HG03442 (cell line): ENCODE measurements at regions not wholly inside any gene's neighbourhood (a gene's known extent, or its start where the extent isn't known, plus 50 kb on each side); places are given as distances from the start of the nearest gene placed in this dataset.

ENCODE experiments used
- ATAC-seq: cut with Tn5 transposase; IDR thresholded peaks from one replicate; pipeline ENCODE4 v1.9.1; 2021; ENCODE audit warnings: mild to moderate bottlenecking, moderate library complexity; ENCODE audit not compliant: unreplicated experiment

DNA sequence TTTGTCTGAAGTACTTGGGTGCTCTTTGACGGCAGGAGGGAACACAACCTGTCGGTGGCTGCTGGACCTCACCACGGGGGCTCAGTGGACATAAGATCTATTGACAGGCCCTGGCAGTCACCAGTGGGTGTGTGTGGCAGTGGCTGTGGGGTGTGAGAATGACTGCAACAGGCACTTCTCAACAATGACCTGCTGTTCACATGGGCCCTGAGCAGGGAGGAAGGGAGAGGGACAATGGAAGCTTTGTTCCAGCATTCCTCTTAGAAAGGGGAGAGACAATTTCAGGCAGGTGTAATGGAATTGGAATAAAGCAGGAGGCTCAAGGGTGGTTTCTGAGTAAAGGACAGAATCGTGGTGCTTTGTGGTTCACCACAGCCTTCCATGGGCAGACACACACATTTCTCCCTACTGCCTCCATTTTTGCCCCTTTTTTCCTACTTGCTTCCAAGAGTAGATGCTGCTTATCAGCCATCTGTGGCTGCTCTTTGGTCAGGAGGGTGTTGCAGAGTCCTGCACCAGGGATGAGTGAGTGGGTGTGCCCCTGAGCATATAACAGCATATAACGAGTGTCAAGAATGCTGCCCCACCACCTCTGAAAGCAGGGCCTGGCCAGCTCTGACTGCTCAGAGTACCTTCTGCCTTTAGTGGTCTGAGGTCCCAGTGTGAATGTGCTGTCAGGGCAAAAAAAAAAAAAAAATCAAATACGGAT is 267.7 kb downstream of the RASSF9 start:
- no peak for ATAC-seq

DNA sequence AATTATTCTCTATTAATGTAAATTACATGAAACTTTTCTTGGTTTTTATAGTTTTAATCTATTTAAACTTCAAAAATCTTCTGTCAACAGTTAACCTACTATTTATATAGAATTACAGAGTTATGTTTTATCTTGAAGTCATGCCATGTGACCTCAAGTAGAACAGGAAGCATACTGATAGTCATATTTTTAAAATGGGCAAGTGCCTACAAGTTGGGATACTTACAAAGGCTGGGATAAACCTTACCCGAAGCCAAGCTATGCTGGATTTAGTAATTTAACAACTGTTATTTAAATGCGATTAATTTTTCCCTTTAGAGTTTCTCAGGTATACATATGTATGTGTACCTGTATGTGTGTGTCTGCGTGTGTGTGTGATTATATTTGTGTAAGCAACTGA is 266.9 kb downstream of the RASSF9 start:
- ATAC-seq = no peak

DNA sequence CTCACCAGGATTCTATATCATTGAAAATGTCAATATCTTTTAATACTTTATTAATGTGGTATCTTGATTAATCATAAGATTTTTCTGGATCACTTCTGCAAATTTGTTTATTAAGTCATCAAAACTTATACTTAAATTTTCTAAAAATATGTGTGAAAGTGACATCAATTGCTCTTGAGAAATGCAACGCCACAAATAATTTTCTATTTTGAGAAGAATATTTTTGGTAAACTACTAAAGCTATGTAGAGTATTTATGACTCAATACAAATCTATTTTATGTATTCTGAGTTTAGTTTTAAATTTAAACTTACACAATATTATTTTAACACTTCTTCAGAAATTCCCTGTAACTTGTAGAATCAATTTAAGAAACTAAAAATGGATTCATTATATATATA is 263.3 kb downstream of the RASSF9 start:
- ATAC-seq = no peak

DNA sequence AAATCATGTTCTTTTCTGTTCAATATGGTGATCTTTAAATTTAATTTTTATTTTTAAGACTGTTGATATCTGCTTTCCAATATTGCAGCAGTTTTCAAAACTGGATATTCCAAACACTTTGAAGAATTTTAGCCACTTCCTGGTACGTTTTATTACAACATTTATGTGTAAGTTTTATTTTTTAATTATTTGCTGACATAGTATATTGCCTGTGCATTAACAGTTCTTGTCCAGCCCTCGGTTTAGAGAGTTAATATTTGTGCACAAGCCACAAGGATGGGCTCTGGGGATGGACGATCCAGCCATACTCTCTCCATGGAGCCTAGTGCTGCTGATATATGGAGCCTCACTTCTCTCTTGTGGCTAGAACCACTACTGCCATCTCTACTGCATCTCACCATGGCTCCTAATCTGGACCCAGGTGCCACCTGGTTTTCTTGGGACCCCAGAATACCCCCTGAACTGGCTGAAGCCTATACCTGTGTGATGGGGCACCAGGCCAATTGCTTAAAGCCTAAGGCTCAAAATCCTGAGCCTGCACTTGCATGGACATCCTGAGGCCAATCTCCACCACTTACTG is 262.5 kb downstream of the RASSF9 start:
- no peak for ATAC-seq

DNA sequence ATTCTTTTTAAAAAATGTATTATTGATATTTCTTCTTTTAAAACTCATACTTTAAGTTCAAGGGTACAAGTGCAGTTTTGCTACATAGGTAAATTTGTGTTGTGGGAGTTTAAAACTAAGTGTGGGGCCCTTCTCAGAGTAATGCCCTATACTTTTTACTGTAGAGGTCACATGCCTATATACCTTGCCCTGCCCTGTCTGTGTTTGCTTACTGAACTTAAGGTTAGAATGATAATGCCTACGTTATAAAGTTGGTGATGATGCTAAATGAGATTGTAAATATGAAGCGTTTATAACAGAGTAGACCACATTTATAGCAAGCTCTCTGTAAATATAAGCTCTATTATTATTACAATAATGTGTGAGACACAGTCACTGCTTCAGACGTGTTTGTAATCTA is 261.9 kb downstream of the RASSF9 start:
- no peak for ATAC-seq

DNA sequence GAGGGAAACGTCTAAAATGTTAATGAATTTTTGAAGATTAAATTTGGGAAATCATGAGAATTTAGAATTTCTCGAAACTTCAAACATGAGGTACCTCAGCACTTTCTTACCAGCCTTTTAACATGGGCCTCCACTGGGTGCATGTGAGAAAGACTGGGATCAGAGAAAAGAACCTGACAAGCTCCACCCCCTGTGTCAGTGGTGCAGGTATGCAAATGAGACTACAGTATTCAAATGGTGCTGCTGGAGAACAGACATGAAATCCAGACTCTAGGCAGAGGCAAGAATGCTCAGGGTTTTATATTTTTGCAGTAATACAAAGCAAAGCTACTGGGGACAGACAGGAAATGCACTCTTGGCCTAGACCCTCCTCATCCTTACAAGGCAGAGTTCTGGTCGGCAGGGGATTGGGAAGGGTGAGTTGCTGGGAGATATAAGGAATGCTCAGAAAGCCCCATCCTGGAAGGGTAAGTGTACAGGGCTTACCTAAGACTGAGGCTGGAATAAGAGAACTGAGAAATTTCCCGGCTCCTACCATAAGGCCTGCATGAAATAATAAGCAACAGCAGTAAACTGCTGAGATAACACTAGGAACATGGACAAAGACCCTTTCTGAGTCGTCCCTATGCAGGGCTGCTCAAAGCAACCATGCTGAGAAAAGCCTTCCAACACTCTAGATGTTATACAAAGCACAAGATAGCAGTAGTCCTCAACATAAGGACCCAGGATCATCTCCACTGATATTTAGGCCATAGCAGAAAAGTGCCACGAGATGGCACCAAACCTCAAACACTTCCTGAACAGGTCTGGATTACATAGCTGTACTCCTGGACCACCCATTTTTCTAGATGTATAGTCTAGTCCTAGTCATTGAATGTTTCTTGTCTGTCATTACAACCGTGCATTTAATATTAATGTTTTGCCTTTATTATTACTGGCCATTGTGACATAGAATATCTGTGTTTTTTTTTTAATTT is 260.8 kb downstream of the RASSF9 start:
- ATAC-seq = peak; percentile 98

DNA sequence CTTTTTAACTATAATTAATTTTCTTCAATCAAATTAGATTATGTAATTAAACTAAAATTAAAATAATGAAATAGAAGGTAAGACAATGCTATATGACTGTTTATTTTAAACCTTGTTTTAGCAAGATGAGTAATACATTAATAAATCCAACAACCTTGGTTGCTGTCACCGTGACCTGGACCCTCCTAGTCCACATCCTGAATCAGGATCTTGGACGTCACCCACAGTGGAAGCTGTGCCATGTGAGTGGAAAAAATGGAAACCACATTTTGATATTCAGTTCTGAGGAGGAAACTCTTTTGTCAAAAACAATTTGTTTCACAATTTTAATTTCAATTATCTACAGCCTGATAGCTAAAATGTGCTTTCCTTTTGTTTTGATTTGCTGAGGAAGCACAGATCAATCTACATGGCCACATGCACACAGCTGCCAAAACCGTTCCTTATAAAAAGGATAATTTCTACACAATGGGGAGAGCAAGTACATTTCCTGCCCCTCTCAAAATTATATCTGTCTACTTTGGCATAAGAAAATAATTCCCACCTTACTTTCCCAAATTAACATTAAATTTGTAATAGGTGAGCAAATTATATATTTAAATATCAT is 255.5 kb downstream of the RASSF9 start:
- no peak for ATAC-seq

DNA sequence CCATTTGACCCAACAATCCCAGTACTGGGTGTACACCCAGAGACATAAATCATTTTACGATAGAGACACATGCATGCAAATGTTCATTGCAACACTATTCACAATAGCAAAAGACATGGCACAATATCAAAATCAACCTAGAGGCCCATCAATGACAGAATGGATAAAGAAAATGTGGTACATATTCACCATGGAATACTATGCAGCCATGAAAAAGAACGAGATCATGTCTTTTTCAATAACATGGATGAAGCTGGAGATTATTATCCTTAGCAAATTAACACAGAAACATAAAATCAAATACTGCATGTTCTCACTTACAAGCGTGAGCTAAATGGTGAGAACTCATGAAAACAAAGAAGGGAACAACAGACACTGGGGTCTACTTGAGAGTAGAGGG is 249.1 kb downstream of the RASSF9 start:
- ATAC-seq = no peak

DNA sequence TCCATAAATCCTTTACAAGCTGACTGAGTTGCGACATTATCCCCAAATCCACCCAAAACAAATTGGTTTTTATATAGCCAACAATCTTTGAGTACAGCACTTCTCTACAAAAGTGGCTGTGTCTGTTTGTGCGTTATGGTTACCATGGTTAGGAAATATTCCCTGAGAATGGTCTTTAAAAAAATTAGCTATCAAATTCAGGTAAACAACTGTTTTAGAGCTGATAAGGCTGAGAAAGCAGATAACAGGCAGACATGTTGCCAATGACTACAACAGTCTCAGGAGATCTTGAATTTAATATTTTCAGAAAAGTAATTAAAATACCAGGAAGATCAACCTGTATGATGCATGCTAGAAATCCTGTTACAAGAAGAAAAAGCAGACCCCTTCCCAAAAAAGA is 248.0 kb downstream of the RASSF9 start:
- ATAC-seq = no peak

DNA sequence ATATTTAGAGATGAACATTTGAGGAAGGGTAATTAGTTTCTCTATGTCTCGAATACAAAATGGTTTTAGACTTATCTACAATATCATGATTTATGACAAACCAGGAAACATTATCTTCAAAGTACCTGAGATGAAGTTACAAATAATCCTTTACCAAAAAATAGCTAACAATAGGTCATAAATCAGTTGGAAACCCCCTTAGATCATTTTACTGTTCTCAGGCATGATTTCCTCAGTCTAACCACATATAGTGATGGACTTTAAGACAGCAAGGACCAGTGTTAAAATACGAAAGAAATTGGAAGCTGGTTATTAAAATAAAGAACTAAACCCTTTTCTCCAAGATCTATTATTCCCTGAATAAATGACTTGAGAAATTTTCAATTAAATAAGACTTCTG is 235.4 kb downstream of the RASSF9 start:
- ATAC-seq = no peak

DNA sequence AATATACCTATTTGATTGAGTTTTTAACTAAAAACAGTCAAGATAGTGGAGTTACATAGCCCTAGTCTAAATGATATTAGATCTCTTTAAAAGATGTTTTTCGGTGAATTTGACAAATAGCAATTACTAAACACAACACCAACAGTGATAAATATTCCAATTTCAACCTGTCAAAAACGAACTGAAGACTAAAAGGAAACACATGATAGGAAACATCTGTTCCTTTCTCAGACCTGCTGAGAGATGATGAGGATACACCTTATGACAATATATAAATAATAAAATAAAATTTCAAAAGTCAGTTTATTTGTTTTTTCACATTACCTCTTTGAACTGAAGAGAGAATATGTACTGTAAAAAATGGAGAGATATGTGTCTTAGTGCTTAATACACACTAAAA is 232.7 kb downstream of the RASSF9 start:
- ATAC-seq = no peak

DNA sequence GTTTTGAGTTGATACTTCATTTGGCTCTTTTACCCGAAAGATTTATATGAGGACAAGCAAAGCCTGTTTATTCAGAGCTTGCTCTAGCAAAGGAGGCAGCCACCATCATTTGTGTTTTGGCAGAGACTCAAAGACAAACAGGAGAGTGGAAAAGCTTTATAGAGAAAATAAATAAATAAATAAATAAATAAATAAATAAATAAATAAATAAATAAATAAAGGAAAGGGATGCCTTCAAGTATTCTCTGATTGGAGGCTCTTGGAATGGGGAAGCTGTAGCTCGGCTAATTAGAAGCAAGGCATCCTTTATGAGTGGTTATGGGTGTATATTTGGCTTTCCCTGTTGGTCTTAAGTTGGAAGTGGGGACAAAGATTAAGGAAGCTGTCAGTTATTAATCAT is 229.8 kb downstream of the RASSF9 start:
- no peak for ATAC-seq

DNA sequence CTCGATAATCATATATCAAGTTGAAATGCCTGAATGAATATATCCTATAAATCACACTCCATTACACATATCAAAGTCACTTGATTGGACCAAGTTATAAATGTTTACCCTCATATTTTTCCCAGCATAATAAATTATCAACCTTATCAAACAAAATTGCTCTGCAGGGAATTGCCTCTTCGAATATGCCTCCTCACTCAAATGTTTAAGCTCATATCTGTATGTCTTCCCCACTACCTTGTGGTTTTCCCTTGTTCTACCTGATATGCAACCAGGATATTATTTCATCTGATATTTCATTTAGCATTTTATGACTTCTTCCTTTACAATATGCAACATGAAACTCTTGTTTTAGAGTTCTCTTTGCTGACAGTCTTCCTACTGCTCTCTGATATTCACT is 226.4 kb downstream of the RASSF9 start:
- ATAC-seq = no peak

DNA sequence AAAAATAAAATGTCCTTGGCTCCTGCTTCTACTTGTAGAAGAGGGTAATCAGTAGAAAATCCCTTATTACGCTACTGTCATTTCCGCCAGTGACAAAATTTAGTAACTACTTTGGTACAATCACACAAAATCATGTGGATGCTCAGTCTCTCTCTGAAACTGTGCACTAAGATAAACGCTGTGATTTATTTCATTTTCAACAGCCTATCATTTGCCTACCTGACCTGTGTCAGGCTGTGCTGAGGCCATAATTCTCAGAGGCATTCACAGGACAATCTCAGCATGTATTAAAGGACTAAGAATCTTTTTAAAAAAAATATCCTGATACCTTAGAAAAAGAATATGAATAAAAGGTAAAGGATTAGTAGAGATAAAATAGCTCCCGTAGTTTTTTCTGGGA is 226.0 kb downstream of the RASSF9 start:
- ATAC-seq = no peak

DNA sequence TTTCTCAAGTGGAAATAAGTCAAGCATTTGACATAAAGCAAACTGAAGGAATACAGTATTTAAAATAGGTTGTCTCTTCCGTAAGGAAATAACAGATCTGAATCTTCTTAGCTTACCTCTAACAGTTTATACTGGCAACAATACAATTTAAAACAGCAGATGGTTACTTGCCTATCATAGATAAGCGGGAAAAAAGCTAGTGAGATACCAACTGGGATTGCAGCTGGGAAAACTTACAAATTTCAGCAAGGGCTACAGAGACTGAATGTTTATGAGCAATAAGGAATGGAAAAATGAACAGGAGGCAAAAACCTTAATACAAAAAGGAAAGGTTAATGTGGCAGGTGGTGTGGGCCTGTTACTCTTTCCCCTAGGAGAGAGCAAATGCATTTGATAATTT is 220.0 kb downstream of the RASSF9 start:
- ATAC-seq = no peak

DNA sequence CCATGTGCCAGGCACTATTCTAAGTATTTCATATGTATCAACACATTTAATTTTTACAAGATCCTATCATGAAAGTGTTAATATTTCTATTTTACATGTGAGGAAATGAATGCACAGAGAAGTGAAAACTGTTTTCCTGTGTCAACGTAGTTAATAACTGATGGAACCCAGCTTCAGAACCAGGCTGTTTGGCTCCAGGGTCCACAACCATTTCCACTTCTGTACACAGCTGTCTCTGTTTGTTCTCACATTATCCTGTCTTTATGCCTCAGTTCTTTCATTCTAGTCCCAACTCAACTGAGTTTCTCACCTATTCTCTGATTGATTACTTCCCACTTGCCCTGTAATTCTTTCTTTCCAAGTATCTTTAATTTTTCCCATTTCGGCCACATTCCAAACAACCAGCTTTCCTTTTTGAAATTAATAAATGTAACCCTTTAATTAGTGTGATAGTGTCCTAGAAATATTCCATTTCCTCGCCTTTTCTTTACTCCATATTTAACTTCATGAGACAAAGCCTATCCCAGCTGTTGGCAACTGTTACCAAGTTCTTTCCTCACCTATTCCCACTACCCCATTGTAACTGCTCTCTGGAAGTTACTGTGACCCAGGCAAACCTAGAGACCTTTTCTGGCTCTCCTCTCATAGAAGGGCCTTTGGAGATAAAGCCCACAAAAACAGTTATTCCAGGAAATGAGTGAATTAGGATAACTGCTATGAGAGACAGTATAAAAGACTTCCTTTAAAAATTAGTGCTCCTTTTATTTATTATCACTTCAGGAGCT is 218.7 kb downstream of the RASSF9 start:
- no peak for ATAC-seq

DNA sequence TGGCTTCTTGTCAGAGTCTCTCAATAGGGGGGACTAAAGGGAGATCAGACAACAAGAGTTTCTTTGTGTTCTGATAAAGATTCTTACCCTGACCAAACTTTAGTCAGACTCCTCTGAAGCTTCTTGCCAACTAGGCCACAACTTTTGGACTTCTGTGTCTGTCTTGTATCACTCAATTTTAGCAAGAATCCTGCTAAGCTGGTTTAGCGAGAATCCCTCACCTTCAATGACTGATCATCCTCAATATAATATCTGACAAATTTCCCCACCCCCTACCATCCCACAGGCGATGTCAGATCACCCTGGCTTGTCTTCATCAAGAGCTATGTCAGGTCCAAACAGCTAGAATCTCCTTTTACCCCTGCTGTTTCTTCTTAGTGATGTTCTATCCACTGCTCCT is 215.2 kb downstream of the RASSF9 start:
- ATAC-seq = no peak

DNA sequence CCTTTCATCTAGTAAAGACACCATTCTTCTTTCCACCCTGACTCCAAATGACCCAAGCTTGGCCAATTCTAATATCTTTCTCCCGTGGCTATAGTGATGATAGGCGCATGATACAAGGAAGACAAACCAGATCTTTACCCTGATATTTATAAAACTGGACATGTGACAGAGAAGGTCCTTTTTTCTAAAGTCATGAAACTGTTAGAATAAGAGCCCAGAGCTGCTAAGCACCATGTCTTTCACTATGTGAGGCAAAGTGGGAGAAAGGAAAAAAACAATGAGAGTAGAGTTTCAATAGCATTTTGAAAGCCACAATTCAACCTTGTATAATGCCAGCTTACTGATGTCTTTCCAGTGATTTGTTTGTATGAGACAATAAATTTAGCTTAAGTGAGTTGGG is 212.4 kb downstream of the RASSF9 start:
- no peak for ATAC-seq

DNA sequence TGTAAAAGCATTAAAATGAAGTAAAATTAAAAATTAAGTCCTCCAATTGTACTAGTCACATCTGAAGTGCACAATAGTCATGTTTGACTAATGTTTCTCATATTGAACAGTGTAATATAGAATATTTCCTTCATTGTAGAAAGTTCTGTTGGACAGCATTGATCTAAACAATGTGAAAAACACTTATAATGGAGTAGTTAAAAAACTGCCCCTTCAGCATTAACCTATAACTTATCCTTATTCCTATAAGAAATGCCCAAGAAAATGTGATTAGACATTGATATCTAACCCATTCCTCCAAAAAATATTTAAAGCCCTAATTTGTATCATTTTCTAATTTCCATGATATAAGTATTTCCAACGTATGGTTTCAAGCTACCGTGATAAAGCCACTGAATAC is 210.7 kb downstream of the RASSF9 start:
- no peak for ATAC-seq

DNA sequence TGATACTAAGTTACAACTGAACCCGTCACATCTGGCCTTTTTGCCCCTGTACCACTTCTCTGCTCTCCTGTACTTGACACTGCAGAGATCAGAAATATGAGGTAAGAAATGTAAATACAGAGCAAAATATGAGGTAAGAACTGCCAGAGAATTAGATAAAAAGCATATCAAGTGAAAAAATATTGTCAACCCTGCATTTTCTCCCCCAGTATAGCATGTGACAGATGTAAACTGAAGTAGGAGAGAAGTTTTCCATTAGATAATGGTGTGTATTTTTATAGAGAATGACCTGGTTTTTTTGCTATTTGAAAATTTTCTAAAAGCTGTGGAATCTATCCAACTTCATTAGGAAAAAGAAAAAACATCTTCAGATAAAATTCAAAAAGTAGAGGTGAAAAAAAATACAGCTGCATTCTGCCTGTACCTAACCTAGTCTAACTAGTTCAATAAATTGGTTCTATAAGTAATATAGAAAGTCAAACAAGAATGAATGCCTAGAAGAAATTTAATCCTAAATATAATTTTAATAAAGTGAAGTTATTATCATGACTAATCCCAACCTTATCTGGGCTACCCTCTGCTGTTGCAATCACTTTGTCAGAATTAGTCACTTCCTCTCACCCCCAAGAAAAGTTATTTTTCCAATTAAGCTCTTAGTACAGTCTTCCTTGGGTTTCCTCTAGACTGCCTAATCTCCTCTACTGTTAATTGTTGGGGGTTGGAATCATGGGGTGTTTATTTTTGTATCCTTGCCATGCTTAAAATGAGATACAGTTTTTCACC is 210.0 kb downstream of the RASSF9 start:
- no peak for ATAC-seq
